Keratinocyte (primary cell): ENCODE measurements at regions not wholly inside any gene's neighbourhood (a gene's known extent, or its start where the extent isn't known, plus 50 kb on each side); places are given as distances from the start of the nearest gene placed in this dataset.

Source experiments
- DNase-seq: peaks from one replicate; pipeline ENCODE4 v3.0.0-alpha.2; 2011; ENCODE audit warnings: low read depth, missing footprints, low spot score
- FAIRE-seq: peaks from 2 replicates; lab custom pipeline; 2011; peaks lifted over from hg19 to GRCh38; lab: Jason Lieb, UNC
- H2AFZ ChIP-seq: 2 replicates; pipeline ENCODE4 v1.6.0; 2012; ENCODE audit warnings: low read length, control low read depth, inconsistent platforms; ENCODE audit not compliant: control insufficient read depth
- H3K27ac ChIP-seq: 2 replicates; pipeline ENCODE4 v1.5.1; 2011; ENCODE audit warnings: low read length; ENCODE audit not compliant: control insufficient read depth, insufficient read depth
- H3K27me3 ChIP-seq: 3 replicates; pipeline ENCODE4 v1.6.0; 2011; ENCODE audit warnings: low read length; ENCODE audit not compliant: control insufficient read depth, insufficient read depth; ENCODE audit errors: extremely low read depth
- H3K36me3 ChIP-seq, 2 experiments: 2 replicates in 1 of 2; 3 replicates in 1 of 2; pipeline ENCODE4 v1.5.1; 2011; ENCODE audit warnings: low read length in 2 of 2, mild to moderate bottlenecking in 1 of 2; ENCODE audit not compliant: control insufficient read depth in 2 of 2, insufficient read depth in 2 of 2; ENCODE audit errors: extremely low read depth in 1 of 2
- H3K4me1 ChIP-seq: 3 replicates; pipeline ENCODE4 v1.5.1; 2011; ENCODE audit warnings: low read length; ENCODE audit not compliant: control insufficient read depth, insufficient read depth; ENCODE audit errors: extremely low read depth
- H3K4me2 ChIP-seq: 3 replicates; pipeline ENCODE4 v1.6.0; 2011; ENCODE audit warnings: low read depth, low read length; ENCODE audit not compliant: control insufficient read depth, insufficient read depth; ENCODE audit errors: extremely low read depth
- H3K4me3 ChIP-seq, 3 experiments: fragments of 200-600 bp in 1 of 3; sonication (generic) in 1 of 3; 2 replicates in 2 of 3; 3 replicates in 1 of 3; pipeline ENCODE4 v1.5.1; 2011 to 2016; ENCODE audit warnings: low read length in 3 of 3, mild to moderate bottlenecking in 3 of 3, control low read depth in 2 of 3, inconsistent platforms in 1 of 3, low read depth in 1 of 3, mixed read lengths in 1 of 3, mixed run types in 1 of 3, moderate library complexity in 1 of 3; ENCODE audit not compliant: control insufficient read depth in 2 of 3, insufficient read depth in 2 of 3; ENCODE audit errors: extremely low read depth in 1 of 3
- H3K79me2 ChIP-seq: 2 replicates; pipeline ENCODE4 v1.6.0; 2012; ENCODE audit warnings: low read length; ENCODE audit not compliant: control insufficient read depth, insufficient read depth
- H3K9ac ChIP-seq: 3 replicates; pipeline ENCODE4 v1.6.0; 2011; ENCODE audit warnings: low read length; ENCODE audit not compliant: control insufficient read depth, insufficient read depth; ENCODE audit errors: extremely low read depth
- H3K9me1 ChIP-seq: 3 replicates; pipeline ENCODE4 v1.6.0; 2011; ENCODE audit warnings: low read length; ENCODE audit not compliant: control insufficient read depth, insufficient read depth; ENCODE audit errors: extremely low read depth
- H3K9me3 ChIP-seq: 2 replicates; pipeline ENCODE4 v1.5.1; 2012; ENCODE audit warnings: low read depth, low read length; ENCODE audit not compliant: control insufficient read depth
- H4K20me1 ChIP-seq: 3 replicates; pipeline ENCODE4 v1.6.0; 2011; ENCODE audit warnings: low read length; ENCODE audit not compliant: control insufficient read depth, insufficient read depth; ENCODE audit errors: extremely low read depth
- CTCF ChIP-seq, 3 experiments: IDR thresholded peaks in 1 of 3; conservative IDR thresholded peaks in 1 of 3; optimal IDR thresholded peaks in 1 of 3; 2 replicates in 2 of 3; 3 replicates in 1 of 3; pipeline versions ENCODE3 to v1.5.1; 2011; ENCODE audit warnings: low read length in 3 of 3, mild to moderate bottlenecking in 3 of 3, moderate library complexity in 2 of 3, control low read depth in 1 of 3, inconsistent platforms in 1 of 3; ENCODE audit not compliant: insufficient read depth in 2 of 3; ENCODE audit errors: extremely low read depth in 1 of 3
- EZH2 ChIP-seq: IDR thresholded peaks from one replicate; pipeline ENCODE4 v1.6.1; 2012; ENCODE audit warnings: inconsistent platforms, mild to moderate bottlenecking, low read length, moderate library complexity
- dilution Hi-C: fragments of 300-500 bp; cut with MboI; formaldehyde crosslinking; loops from one replicate; pipeline ENCODE4 v1.7.0; 2020; ENCODE audit warnings: low sequenced_read_pairs; ENCODE audit not compliant: extremely low pct_ligation_motif_present

DNA sequence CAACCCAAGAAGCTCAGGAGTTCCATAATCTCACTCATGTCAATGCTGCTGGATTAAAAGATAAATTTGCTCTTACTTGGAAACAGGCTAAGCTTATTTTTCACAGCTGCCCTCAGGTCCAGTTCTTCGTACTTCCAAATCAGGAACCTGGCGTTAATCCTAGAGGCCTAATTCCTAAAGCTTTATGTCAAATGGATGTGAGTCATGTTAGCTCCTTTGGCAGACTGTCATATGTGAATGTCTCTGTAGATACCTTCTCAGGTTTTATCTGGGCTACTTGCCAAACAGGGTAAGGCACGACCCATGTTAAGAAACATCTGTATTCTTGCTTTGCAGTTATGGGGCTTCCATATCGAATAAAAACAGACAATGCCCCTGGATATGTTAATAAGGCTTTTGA lies 504.6 kb downstream of the ALG10 start:
- H3K9me3 ChIP-seq = no peaks in the 10 kb centered on the region

GRCh38 chr12:34547276-34547675 lies 525.0 kb downstream of the ALG10 start:
- no peaks in the 10 kb centered on the region for H3K79me2 ChIP-seq
- no peak for FAIRE-seq
- H3K27me3 ChIP-seq = no peaks in the 10 kb centered on the region
- no peak overlapping the region for H3K4me3 ChIP-seq
- H3K9ac ChIP-seq = no peak overlapping the region
- H3K9me1 ChIP-seq = no peaks in the 10 kb centered on the region
- TF ChIP-seq CTCF (optimal IDR thresholded peaks at IDR 0.05 in 1 of 3, IDR thresholded peaks at IDR 0.05 in 1 of 3, conservative IDR thresholded peaks at IDR 0.05 in 1 of 3; ENCODE audit: extremely low read depth in 1 of 3, insufficient read depth in 2 of 3, low read length in 3 of 3) = no peak
- TF ChIP-seq EZH2 = no peak
- no peak overlapping the region for H3K4me2 ChIP-seq
- no peaks in the 10 kb centered on the region for H3K4me1 ChIP-seq
- no peaks in the 10 kb centered on the region for H3K36me3 ChIP-seq
- dilution Hi-C loops = no loop called here
- no peak for DNase-seq
- H2AFZ ChIP-seq = no peak overlapping the region
- no peaks in the 10 kb centered on the region for H4K20me1 ChIP-seq
- no peaks in the 10 kb centered on the region for H3K9me3 ChIP-seq
- no peak overlapping the region for H3K27ac ChIP-seq

More for the DNA sequence above, 504.6 kb downstream of the ALG10 start:
- Histone ChIP-seq H3K27me3 (no peaks in the 10 kb centered on the region), H4K20me1 (no peaks in the 10 kb centered on the region), H3K4me3 (no peak overlapping the region), H3K27ac (no peak overlapping the region), H3K9me1 (no peaks in the 10 kb centered on the region), H2AFZ (no peak overlapping the region), H3K36me3 (no peaks in the 10 kb centered on the region), H3K9ac (no peak overlapping the region), H3K4me1 (no peaks in the 10 kb centered on the region), H3K4me2 (no peak overlapping the region), H3K79me2 (no peaks in the 10 kb centered on the region)
- FAIRE-seq = no peak
- dilution Hi-C loops = no loop called here
- TF ChIP-seq CTCF (optimal IDR thresholded peaks at IDR 0.05 in 1 of 3, IDR thresholded peaks at IDR 0.05 in 1 of 3, conservative IDR thresholded peaks at IDR 0.05 in 1 of 3; ENCODE audit: extremely low read depth in 1 of 3, insufficient read depth in 2 of 3, low read length in 3 of 3) = no peak
- no peak for TF ChIP-seq EZH2
- no peak for DNase-seq
